Erythroblast (primary cell): ENCODE measurements at regions not wholly inside any gene's neighbourhood (a gene's known extent, or its start where the extent isn't known, plus 50 kb on each side); places are given as distances from the start of the nearest gene placed in this dataset.

Experiments
- GATA1 ChIP-seq: IDR thresholded peaks from 2 replicates; pipeline ENCODE4 v1.6.1; 2011; ENCODE audit warnings: low read depth, mild to moderate bottlenecking, control low read depth, low read length, moderate library complexity
- POLR2A ChIP-seq: IDR thresholded peaks from 2 replicates; pipeline ENCODE4 v1.6.1; 2011; ENCODE audit warnings: mild to moderate bottlenecking, low read length

- TF ChIP-seq POLR2A (no peak), GATA1 (no peak)
These were observed 174.8 kb upstream of the BCL6 start for GRCh38 chr3:187920030-187920429.
